ENCODE measurements at regions not wholly inside any gene's neighbourhood (a gene's known extent, or its start where the extent isn't known, plus 50 kb on each side); places are given as distances from the start of the nearest gene placed in this dataset.

DNA sequence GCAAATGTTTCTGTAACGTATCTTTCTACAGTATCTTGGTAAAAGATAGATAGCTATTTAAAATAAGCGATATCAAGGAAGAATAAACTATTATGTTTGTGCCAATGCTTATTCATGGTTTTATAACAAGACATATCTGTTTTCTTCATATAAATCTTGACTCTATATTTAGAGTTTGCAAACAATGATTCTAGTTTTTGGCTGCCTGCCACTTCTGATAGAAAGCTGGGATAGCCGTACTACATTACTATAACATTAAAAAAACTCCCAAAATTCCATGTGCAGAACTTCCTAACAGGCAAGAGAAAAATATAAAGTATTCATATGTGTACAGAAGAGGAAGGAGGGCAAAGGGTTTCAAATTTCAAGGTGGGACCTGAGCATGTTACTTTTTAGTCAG is 985.0 kb downstream of the BCL11A start:
- DNase-seq (ENCODE audit: low read depth): no peak

GRCh38 chr2:59567151-59567550 is 986.3 kb downstream of the BCL11A start:
- no peak for DNase-seq (ENCODE audit: low read depth)

DNA sequence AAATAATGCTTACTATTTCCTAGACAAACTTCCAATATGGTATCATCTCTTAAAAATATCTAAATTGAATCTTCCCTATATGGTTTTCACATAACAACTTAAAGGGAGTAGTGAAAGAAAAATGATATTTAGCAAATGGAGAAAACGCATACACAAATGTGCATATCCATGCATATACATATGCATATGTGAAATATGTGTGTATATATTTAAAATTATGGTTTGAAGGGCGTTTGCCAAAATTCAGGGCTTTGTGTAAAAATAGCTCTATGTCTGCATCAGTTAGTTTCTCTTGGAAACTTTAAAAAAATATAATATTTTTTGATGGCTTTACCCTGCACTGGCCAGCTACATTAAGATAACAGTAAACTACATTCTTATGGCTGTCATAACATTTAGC is 986.7 kb downstream of the BCL11A start:
- DNase-seq (ENCODE audit: low read depth): no peak

- DNase-seq (ENCODE audit: low read depth): no peak
These were observed 992.2 kb downstream of the BCL11A start for GRCh38 chr2:59561281-59561680.

GRCh38 chr2:59560769-59561168 is 992.7 kb downstream of the BCL11A start:
- no peak for DNase-seq (ENCODE audit: low read depth)

DNA sequence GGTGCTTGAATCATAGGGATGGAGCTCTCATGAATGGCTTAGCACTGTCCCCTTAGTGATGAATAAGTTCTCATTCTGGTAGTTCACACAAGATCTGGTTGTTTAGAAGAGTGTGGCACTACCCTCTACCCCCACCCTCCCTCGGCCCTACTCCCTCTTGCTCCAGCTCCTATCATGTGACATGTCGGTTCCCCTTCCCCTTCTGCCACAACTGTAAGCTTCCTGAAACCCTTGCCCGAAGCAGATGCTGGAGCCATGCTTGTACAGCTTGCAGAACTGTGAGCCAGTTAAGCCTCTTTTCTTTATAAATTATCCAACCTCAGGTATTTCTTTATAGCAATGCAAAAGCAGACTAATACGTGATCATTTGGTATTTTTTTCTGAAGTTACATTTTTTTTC is 1012.6 kb downstream of the BCL11A start:
- no peak for DNase-seq (ENCODE audit: low read depth)

DNA sequence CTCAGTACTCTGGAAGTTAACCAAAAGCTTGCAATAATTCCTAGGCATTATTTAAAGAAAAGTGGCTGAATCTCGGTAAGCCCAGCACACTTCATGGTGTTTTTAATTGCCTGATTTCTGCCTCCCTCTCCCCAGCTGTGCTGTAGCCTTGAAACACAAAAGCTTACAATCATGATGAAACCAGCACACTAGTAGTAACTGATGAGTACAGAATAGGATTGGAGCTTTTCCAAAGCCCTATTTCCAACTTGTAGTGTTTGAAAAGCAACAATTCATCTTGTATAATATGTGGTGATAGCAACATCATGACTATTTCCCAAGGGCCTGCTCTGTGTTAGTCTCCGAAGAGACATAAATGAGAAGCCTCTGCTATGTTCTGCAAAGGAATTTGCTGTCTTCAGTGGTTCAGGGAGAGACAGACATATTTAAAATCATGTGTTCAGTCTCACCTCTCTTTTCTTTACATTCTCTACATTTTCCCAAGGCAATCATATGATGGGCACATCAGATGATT is 1015.0 kb downstream of the BCL11A start:
- DNase-seq (ENCODE audit: low read depth): no peak

DNA sequence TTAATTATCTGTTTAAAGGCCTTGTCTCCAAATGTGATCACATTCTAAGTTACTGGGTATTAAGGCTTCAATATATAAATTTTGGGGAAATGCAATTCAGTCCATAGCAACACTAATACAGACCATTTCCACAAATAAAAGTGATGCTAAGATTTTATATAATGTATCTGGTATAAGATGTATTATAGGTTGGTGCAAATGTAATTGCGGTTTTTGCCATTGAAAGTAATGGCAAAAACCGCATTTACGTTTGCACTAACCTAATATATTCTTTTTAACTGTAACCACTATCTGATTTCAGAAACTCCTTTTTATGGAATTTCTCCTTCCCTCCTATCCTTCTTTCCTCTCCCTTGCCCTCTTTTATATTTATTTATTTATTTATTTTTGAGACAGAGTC is 1020.6 kb downstream of the BCL11A start:
- DNase-seq (ENCODE audit: low read depth): no peak

DNA sequence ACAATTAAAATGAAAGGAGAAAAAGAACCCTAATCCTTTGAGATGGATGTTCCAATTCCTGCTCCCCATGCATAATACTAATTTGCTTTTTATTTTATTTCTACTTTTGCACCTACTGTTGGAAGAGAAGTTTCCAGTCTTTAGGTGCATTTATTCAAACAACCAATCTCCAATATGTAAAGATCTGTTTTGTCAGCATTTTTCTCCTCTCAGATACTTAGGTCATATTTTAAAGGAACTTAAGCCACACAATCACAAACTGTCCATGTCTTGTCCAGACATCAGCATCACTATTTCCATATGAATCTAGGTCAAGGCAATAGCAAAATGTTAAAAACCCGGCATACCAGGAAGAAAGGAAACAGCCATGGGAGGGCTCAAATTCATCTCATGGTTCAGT is 1023.2 kb downstream of the BCL11A start:
- DNase-seq (ENCODE audit: low read depth): no peak

DNA sequence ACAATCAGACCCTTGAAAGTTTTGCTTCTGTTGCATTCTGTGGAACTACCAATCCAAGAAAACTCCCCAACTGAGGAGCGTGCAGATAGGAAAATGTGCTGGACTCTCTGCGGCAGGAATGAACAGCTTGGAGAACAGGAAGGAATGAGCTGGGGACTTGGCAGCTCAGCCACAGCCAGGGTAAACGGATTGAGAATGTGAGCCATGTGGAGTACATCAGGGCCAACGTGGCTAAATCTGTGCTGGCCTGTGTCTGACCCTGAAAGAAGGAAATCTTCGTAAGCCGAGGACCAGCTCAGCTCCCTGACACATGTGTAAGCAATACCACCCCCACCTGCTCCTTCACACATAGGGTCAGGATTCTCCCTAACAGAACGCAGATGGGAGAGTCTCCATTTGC is 1023.7 kb downstream of the BCL11A start:
- DNase-seq (ENCODE audit: low read depth): no peak

- DNase-seq (ENCODE audit: low read depth): no peak
These were observed 1024.9 kb downstream of the BCL11A start for GRCh38 chr2:59528525-59528924.

- no peak for DNase-seq (ENCODE audit: low read depth)
These were observed 1050.5 kb downstream of the BCL11A start for GRCh38 chr2:59502981-59503380.

DNA sequence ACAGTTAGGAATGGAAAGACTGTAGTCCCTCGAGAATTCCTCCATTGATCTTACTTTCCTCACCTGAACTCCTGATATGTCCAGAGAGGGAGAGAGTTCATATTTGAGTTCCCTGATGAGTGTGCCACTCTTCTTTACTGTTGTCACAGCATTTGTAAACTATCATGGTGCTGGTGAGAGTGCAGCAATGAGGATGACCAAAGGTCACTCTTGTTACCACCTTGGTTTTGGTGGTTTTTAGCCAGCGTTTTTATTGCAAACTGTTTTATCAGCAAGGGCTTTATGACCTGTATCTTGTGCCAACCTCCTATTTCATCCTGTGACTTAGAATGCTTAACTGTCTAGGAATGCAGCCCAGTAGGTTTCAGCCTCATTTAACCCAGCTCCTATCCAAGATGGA is 1062.5 kb downstream of the BCL11A start:
- no peak for DNase-seq (ENCODE audit: low read depth)

- no peak for DNase-seq (ENCODE audit: low read depth)
These were observed 1063.3 kb downstream of the BCL11A start for GRCh38 chr2:59490192-59490591.

- DNase-seq (ENCODE audit: low read depth): no peak
These were observed 1068.8 kb downstream of the BCL11A start for GRCh38 chr2:59484673-59485072.

- peak; percentile 1 for DNase-seq (ENCODE audit: low read depth)
These were observed 1090.0 kb downstream of the BCL11A start for GRCh38 chr2:59463426-59463825.

DNA sequence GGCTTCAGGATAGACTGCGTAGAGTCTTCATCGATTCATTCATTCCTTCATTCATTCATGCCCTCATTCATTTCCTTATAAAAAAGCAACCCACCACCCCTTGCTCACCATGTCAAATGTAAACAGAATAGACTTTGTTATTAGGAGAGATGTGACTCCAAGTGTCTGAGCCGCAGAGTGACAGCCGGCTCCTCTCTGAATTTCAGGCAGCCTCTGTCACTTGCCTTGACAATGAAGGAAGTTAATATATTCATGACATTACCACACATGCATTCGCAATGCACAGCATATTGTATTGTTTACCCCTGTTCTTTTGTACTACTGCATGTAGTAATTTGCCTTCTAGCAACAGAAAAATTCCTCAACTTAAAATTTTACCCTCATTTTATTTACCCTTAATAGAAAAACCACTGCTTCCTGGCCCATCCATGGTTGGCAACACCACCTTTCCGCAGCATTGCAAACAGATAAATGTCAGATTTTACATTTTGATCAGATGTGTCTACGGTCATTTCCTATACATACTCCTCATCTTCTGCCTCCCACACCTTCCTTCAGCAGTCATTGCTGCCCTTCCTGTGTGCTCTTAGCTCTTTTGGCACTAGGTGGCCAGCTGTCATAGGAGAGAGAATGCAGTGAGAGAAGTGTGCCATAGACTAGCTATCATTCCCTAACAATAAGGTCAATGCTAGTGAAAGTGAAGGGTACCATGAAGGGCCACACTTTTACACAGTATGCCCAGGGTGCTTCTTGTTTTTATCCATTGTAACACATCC is 1090.8 kb downstream of the BCL11A start:
- no peak for DNase-seq (ENCODE audit: low read depth)

DNA sequence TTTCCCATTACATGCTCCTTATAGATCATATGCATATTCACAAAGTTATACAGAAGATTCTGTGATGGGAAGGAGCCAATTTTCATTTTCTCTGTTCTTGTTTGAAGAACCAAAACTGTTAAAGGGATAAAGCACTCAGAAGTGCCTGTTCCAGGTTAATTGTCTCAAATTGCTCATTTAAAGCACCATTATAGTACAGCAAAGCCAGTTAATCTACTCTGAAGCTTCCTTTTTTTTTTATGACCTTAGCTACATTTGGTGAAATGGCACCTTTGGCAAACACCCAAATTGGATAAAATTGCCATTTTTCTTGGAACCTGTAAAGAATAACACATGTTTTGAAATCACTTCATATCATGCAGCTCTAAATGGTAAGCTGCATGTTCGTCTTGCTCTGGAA is 1092.3 kb downstream of the BCL11A start:
- no peak for DNase-seq (ENCODE audit: low read depth)

- DNase-seq (ENCODE audit: low read depth): no peak
These were observed 1094.7 kb downstream of the BCL11A start for GRCh38 chr2:59458800-59459199.

GRCh38 chr2:59456285-59456684 is 1097.2 kb downstream of the BCL11A start:
- no peak for DNase-seq (ENCODE audit: low read depth)

DNA sequence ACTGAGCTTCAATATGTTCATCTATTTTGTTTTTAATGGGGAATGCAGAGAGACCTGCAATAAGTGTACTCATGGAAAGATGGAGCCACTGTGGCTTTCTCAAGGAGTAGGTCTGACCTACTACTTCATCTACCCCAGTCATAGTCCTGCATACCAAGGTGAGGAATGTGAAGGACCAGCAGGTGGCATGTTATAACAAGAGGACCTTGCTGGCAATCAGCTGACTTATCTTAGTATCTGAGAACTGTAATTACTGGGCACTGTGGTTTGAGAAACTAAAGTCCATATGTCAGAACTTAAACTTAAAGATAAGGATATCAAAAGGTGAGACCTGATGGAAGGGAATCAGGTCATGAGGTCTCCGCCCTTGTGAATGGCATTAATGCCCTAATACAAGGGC is 1104.2 kb downstream of the BCL11A start:
- no peak for DNase-seq (ENCODE audit: low read depth)

GRCh38 chr2:59440491-59440890 is 1113.0 kb downstream of the BCL11A start:
- no peak for DNase-seq (ENCODE audit: low read depth)

DNA sequence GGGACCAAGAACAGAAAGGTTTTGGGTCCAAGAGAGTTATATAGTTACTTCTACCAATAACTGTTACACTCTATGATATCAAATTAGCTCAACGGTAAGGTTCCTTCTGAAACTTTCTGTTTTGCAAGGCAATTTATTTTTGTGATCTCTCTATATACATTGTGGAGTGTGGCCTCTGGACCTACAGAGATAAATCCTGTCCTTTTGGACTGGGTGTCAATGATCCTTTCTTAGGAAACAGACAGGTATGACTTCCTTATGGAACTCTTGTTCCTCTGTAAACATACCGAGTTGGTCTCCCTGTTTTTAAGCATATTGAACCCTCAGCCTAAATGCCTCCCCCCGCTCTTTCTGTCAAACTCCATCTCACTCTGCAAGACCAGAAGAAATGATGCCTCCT is 1117.8 kb downstream of the BCL11A start:
- DNase-seq (ENCODE audit: low read depth): no peak

DNA sequence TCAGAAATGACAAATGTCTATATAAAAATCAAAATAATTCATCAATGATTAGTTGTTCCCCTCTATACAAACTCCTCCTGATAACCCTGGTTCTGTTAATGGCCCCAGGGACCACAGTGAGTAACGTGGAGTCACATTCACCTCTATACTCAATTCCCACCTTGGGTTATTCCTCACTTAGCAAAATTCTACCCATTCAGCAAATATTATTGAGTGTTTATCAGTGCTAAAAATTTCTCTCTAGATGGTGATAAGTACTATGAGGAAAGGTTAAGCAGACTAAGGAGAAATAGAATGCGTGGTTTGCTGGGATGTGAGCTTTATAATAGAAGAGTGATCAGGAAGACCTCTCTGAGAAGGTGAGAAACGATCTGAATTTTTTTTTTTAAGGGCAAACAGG is 1124.5 kb downstream of the BCL11A start:
- no peak for DNase-seq (ENCODE audit: low read depth)
